ENCODE measurements at regions not wholly inside any gene's neighbourhood (a gene's known extent, or its start where the extent isn't known, plus 50 kb on each side); places are given as distances from the start of the nearest gene placed in this dataset.

DNA sequence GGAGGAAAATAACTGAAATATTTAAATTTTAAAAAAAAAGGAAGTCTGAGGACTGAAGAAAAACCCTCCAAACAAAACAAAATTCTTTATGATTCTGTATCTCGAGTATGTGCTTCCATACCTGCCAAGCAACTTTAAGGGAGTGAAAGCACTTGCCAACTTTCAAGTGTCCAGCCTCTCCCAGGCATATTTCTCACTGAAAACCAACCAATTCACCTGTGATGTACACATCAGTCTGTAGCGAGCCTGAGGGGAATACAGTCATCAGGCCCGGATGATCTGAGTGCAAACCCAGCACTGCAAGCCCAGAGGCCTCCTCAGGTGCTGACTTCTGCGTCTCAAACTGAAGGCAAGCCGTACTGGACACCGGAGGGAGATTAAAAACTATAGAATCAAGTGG is 164.8 kb upstream of the NT5E start:
- Histone ChIP-seq H4K20me1 (replicated peaks; ENCODE audit: control insufficient read depth, insufficient read depth, low read length) (no peaks in the 10 kb centered on the region), H3K79me2 (ENCODE audit: control insufficient read depth, insufficient read depth, low read length) (no peaks in the 10 kb centered on the region), H3K9ac (ENCODE audit: insufficient read depth in 1 of 2, low read depth in 2 of 2, low read length in 2 of 2) (no peak overlapping the region), H3K9me3 (replicated peaks; ENCODE audit: control insufficient read depth, insufficient read depth, low read depth, low read length) (no peaks in the 10 kb centered on the region), H3K9me1 (ENCODE audit: control insufficient read depth, insufficient read depth, low read length) (no peaks in the 10 kb centered on the region), H3K4me3 (no peak overlapping the region), H3K4me1 (replicated peaks in 1 of 2; ENCODE audit: control insufficient read depth in 2 of 2, insufficient read depth in 2 of 2, low read length in 2 of 2) (no peaks in the 10 kb centered on the region), H3K27me3 (ENCODE audit: control insufficient read depth in 2 of 2, insufficient read depth in 2 of 2, low read length in 2 of 2) (no peaks in the 10 kb centered on the region), H3K36me3 (ENCODE audit: control insufficient read depth, insufficient read depth, low read length) (no peaks in the 10 kb centered on the region), H3K27ac (ENCODE audit: extremely low read depth, low read depth, low read length) (no peak overlapping the region), H2AFZ (ENCODE audit: low read depth, low read length) (no peak overlapping the region), H3K4me2 (ENCODE audit: insufficient read depth, low read length) (no peak overlapping the region)
- FAIRE-seq (no peak), ATAC-seq (no peak), DNase-seq (ENCODE audit: extremely low read depth in 1 of 4, low spot score in 3 of 4) (no peak)
- TF ChIP-seq, protein P1, sequence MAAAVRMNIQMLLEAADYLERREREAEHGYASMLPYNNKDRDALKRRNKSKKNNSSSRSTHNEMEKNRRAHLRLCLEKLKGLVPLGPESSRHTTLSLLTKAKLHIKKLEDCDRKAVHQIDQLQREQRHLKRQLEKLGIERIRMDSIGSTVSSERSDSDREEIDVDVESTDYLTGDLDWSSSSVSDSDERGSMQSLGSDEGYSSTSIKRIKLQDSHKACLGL (CRISPR knock-in tag; IDR thresholded peaks at IDR 0.05; ENCODE audit: borderline replicate concordance, poor library complexity, severe bottlenecking) = no peak
- TF ChIP-seq, protein P2, sequence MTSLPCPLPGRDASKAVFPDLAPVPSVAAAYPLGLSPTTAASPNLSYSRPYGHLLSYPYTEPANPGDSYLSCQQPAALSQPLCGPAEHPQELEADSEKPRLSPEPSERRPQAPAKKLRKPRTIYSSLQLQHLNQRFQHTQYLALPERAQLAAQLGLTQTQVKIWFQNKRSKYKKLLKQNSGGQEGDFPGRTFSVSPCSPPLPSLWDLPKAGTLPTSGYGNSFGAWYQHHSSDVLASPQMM (CRISPR knock-in tag; IDR thresholded peaks at IDR 0.05) = no peak
- TF ChIP-seq LEF1 (IDR thresholded peaks at IDR 0.05) = no peak
- no peak for TF ChIP-seq TCF7 (IDR thresholded peaks at IDR 0.05; ENCODE audit: borderline replicate concordance)
- TF ChIP-seq HCFC1 (IDR thresholded peaks at IDR 0.05; ENCODE audit: low read depth, low read length) = no peak
- no peak for TF ChIP-seq SMARCA4 (IDR thresholded peaks at IDR 0.05)
- TF ChIP-seq ZNF384 (IDR thresholded peaks at IDR 0.05; ENCODE audit: low read depth, low read length) = no peak
- no peak for TF ChIP-seq BACH1 (tag; IDR thresholded peaks at IDR 0.05)
- TF ChIP-seq, protein P3, sequence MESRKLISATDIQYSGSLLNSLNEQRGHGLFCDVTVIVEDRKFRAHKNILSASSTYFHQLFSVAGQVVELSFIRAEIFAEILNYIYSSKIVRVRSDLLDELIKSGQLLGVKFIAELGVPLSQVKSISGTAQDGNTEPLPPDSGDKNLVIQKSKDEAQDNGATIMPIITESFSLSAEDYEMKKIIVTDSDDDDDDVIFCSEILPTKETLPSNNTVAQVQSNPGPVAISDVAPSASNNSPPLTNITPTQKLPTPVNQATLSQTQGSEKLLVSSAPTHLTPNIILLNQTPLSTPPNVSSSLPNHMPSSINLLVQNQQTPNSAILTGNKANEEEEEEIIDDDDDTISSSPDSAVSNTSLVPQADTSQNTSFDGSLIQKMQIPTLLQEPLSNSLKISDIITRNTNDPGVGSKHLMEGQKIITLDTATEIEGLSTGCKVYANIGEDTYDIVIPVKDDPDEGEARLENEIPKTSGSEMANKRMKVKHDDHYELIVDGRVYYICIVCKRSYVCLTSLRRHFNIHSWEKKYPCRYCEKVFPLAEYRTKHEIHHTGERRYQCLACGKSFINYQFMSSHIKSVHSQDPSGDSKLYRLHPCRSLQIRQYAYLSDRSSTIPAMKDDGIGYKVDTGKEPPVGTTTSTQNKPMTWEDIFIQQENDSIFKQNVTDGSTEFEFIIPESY (CRISPR knock-in tag; IDR thresholded peaks at IDR 0.05) = no peak
- no peak for TF ChIP-seq KDM4B (IDR thresholded peaks at IDR 0.05; ENCODE audit: borderline replicate concordance in 2 of 2, low read depth in 1 of 2)
- no peak for TF ChIP-seq DIDO1 (tag; IDR thresholded peaks at IDR 0.05; ENCODE audit: low read depth)
- TF ChIP-seq SREBF2 (CRISPR knock-in tag; IDR thresholded peaks at IDR 0.05) = no peak
- TF ChIP-seq CC2D1A (IDR thresholded peaks at IDR 0.05) = no peak
- TF ChIP-seq FOXJ3 (CRISPR knock-in tag; IDR thresholded peaks at IDR 0.05) = no peak
- TF ChIP-seq ZNF143 (CRISPR knock-in tag; IDR thresholded peaks at IDR 0.05) = no peak
- CTCF ChIA-PET (ENCODE audit: low intra/inter-chr PET ratio) = no interaction called here
- POLR2A ChIA-PET = no interaction called here
- in situ Hi-C loops (cut with MboI) (no loop called here), intact Hi-C loops (cut with micrococcal nuclease) (no loop called here)
- 2% methylated on average over 6 of the region's 6 CpGs for WGBS (ENCODE audit: insufficient coverage, low coverage, missing lambda C conversion rate)
- no TSS peak for BruUV-seq (replicated peaks)

Data from K562 (cell line).